HFF-Myc (cell line): ENCODE measurements at regions not wholly inside any gene's neighbourhood (a gene's known extent, or its start where the extent isn't known, plus 50 kb on each side); places are given as distances from the start of the nearest gene placed in this dataset.
"Not testable (repeated sequence)": the region's sequence is repeated elsewhere in the genome, so short reads cannot be mapped to it uniquely, and the experiment has no call there.

Experiments used
- DNase-seq: peaks from one replicate; pipeline ENCODE4 v3.0.0-alpha.2; 2011; ENCODE audit warnings: low read depth; ENCODE audit errors: extremely low read depth
- H3K4me3 ChIP-seq: replicated peaks from 2 replicates; pipeline ENCODE4 v1.5.1; 2011; ENCODE audit warnings: low read depth, mild to moderate bottlenecking, control low read depth, low read length
- CTCF ChIP-seq: IDR thresholded peaks from 2 replicates; pipeline ENCODE4 v1.5.1; 2012; ENCODE audit warnings: mild to moderate bottlenecking, low read depth, low read length, control low read depth; ENCODE audit errors: missing control alignments

- DNase-seq: no peak
- TF ChIP-seq CTCF: no peak
- no peak overlapping the region for H3K4me3 ChIP-seq
Observed at GRCh38 chr20:53722515-53723036, 128.9 kb upstream of the ZNF217 start.

GRCh38 chr20:53721445-53721963, 127.9 kb upstream of the ZNF217 start:
- not testable (repeated sequence) for DNase-seq

GRCh38 chr20:53719171-53719803, 125.6 kb upstream of the ZNF217 start:
- DNase-seq, H3K4me3 ChIP-seq: not testable (repeated sequence)

More at GRCh38 chr20:53721445-53721963, 127.9 kb upstream of the ZNF217 start:
- not testable (repeated sequence) for H3K4me3 ChIP-seq

- TF ChIP-seq CTCF: no peak
- no peak for DNase-seq
- no peak overlapping the region for H3K4me3 ChIP-seq
Observed at GRCh38 chr20:53718142-53719021, 124.7 kb upstream of the ZNF217 start.

- no peak overlapping the region for H3K4me3 ChIP-seq
- DNase-seq: no peak
- no peak for TF ChIP-seq CTCF
Observed at GRCh38 chr20:53716395-53716794, 122.8 kb upstream of the ZNF217 start.

- no peak for DNase-seq
- TF ChIP-seq CTCF: no peak
- no peak overlapping the region for H3K4me3 ChIP-seq
Observed at GRCh38 chr20:53714524-53714923, 120.9 kb upstream of the ZNF217 start.

GRCh38 chr20:53713328-53714056, 119.9 kb upstream of the ZNF217 start:
- no peak for TF ChIP-seq CTCF
- DNase-seq: no peak
- H3K4me3 ChIP-seq: no peak overlapping the region
